Sigmoid colon (tissue), 4 donors: ENCODE measurements at regions not wholly inside any gene's neighbourhood (a gene's known extent, or its start where the extent isn't known, plus 50 kb on each side); places are given as distances from the start of the nearest gene placed in this dataset.

Source experiments
- POLR2A ChIP-seq, 2 donors: fragments of 450-650 bp; IDR thresholded peaks; one replicate each; pipeline ENCODE4 v1.6.1; 2016; ENCODE audit warnings: antibody characterized with exemption in 2 of 2, mild to moderate bottlenecking in 2 of 2, moderate library complexity in 2 of 2
- POLR2AphosphoS5 ChIP-seq, 4 donors: sonication (generic); formaldehyde crosslinking; IDR thresholded peaks; one replicate each; pipeline ENCODE4 v1.6.1; 2017; ENCODE audit warnings: antibody characterized with exemption in 4 of 4
- TF ChIP-seq, protein P1 (sequence below), 4 experiments: fragments of 450-650 bp in 3 of 4; fragments of 200-600 bp in 1 of 4; IDR thresholded peaks; one replicate each; pipeline ENCODE4 v1.5.1; 2016 to 2019; ENCODE audit warnings: antibody characterized with exemption in 4 of 4, mild to moderate bottlenecking in 3 of 4, moderate library complexity in 2 of 4

DNA sequence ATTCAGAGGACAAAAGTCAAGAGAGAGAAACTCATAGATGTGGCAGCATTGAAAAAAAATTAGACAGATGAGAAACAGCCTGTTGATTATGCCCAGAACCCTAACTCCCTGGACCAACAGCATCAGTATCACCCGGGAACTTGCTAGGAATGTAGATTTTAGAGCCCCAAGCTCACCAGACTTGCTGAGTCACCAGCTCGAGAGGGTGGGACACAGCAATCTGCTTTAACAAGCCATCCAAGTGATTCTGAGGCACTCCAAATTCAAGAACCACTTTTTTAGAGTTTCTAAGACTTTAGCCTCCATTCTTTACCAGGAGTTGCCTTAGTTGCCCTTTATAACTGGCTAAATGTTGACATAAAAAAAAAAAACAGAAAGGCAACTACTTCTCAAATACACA is 70.9 kb downstream of the CGGBP1 start:
- TF ChIP-seq, protein P1, sequence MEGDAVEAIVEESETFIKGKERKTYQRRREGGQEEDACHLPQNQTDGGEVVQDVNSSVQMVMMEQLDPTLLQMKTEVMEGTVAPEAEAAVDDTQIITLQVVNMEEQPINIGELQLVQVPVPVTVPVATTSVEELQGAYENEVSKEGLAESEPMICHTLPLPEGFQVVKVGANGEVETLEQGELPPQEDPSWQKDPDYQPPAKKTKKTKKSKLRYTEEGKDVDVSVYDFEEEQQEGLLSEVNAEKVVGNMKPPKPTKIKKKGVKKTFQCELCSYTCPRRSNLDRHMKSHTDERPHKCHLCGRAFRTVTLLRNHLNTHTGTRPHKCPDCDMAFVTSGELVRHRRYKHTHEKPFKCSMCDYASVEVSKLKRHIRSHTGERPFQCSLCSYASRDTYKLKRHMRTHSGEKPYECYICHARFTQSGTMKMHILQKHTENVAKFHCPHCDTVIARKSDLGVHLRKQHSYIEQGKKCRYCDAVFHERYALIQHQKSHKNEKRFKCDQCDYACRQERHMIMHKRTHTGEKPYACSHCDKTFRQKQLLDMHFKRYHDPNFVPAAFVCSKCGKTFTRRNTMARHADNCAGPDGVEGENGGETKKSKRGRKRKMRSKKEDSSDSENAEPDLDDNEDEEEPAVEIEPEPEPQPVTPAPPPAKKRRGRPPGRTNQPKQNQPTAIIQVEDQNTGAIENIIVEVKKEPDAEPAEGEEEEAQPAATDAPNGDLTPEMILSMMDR (IDR thresholded peaks at IDR 0.05), result no peak
- TF ChIP-seq POLR2A (IDR thresholded peaks at IDR 0.05), result no peak
- no peak for TF ChIP-seq POLR2AphosphoS5 (IDR thresholded peaks at IDR 0.05)
